ENCODE measurements at regions not wholly inside any gene's neighbourhood (a gene's known extent, or its start where the extent isn't known, plus 50 kb on each side); places are given as distances from the start of the nearest gene placed in this dataset.

DNA sequence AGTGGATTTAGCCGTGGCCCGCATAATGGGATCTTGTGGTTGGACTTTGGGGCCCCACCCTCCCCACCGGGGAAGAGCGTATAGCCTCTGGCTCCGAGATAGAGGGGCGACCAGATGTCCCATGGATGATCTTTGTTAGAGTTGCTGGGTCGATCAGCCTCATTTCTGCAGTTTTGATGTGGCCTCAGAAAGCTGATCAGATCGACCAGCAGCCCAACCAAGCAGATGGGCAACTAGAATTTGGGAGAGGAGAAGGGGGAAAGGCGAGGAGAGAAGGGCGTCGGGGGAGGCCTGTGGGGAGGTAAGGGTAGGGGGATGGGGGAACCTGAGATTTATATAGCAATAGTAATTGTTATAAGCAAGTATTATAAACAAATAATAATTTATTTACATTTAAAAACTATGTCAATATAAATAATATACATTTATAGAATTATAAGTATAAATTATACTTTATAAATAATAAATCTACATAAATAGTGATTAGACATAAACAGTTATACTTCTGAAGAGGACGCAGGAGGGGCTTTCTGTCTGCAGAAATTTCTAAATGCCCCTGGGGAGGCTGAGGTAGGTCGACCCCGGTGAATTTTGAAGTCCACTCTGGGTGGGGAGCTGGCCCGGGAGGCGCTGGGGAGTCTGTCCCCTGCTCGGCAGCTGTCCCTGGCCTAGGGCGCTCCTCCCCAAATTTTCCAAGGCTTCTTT, 136.3 kb downstream of the KCNJ12 start:
- Histone ChIP-seq H4K20me1 (ENCODE audit: insufficient read depth, low read length) (no peaks in the 10 kb centered on the region), H3K9ac (ENCODE audit: insufficient read depth, low read depth, low read length) (no peak overlapping the region), H3K4me1 (ENCODE audit: insufficient read depth, low read length) (0 out of 2 replicates have a peak, but pooled peaks cover 6% of the 10 kb centered on the region), H3K79me2 (ENCODE audit: insufficient read depth, low read length) (no peaks in the 10 kb centered on the region), H3K4me3 (replicated peaks in 1 of 3; ENCODE audit: insufficient read depth in 1 of 3, low read depth in 2 of 3, low read length in 3 of 3) (peak overlapping the region in 2 of 3 experiments; percentile 24 to 60; a peak in 4 of 6 replicates), H2AFZ (ENCODE audit: low read length) (no peak overlapping the region), H3K27me3 (ENCODE audit: control insufficient read depth in 1 of 2, insufficient read depth in 2 of 2, low read length in 2 of 2) (peaks cover 2 to 18% of the 10 kb centered on the region in 2 experiments), H3K27ac (ENCODE audit: extremely low read length, insufficient read depth, low read length) (no peak overlapping the region), H3K9me3 (ENCODE audit: low read length) (no peaks in the 10 kb centered on the region), H3K36me3 (replicated peaks in 1 of 2; ENCODE audit: control insufficient read depth in 1 of 2, insufficient read depth in 2 of 2, low read length in 2 of 2) (no peaks in the 10 kb centered on the region), H3K4me2 (ENCODE audit: low read depth, low read length) (peak overlapping the region; percentile 66)
- in situ Hi-C loops (cut with HindIII; ENCODE audit: extremely low pct_ligation_motif_present, low pct_unique_long_range_greater_than_20kb): loop anchor here (5.0 to 10.0 kb wide), 3 partner anchors 55 to 388 kb away; partner anchors contain the start of genes DHRS7B and MAP2K3
- WGBS (ENCODE audit: low lambda C conversion rate): 67% methylated on average over 12 of the region's 18 CpGs
- ChIA-PET CTCF (ENCODE audit: low intra/inter-chr PET ratio, low total read pairs) (interaction anchor here (1.1 to 2.2 kb wide), 3 partner anchors 55 to 383 kb away, joined by 3 to 11 read pairs (median 7); no protein-coding TSS in a partner anchor), POLR2A (interaction anchor here (1.2 kb wide), 1 partner anchor 56 kb away, joined by 4 read pairs; no protein-coding TSS in a partner anchor)
- FAIRE-seq (no peak), ATAC-seq (no peak), DNase-seq (ENCODE audit: low spot score) (no peak)
- no TSS peak for BruUV-seq (replicated peaks)
- intact Hi-C loops (cut with micrococcal nuclease; ENCODE audit: unreplicated experiment): loop anchor here (1.0 to 10.0 kb wide), 3 partner anchors 55 to 395 kb away; no protein-coding TSS in a partner anchor
- TF ChIP-seq CTCF (CRISPR knock-in tag; IDR thresholded peaks at IDR 0.05) (no peak), SCMH1 (CRISPR knock-in tag; IDR thresholded peaks at IDR 0.05; ENCODE audit: borderline replicate concordance) (no peak), PTBP1 (IDR thresholded peaks at IDR 0.05; ENCODE audit: low read depth, low read length, poor library complexity, severe bottlenecking) (no peak), TGIF2 (CRISPR knock-in tag; IDR thresholded peaks at IDR 0.05) (no peak), ZNF775 (CRISPR knock-in tag; IDR thresholded peaks at IDR 0.05; ENCODE audit: borderline replicate concordance) (no peak), ZMYM2 (CRISPR knock-in tag; IDR thresholded peaks at IDR 0.05) (no peak), ZSCAN9 (CRISPR knock-in tag; IDR thresholded peaks at IDR 0.05; ENCODE audit: borderline replicate concordance) (no peak), ZNF552 (CRISPR knock-in tag; IDR thresholded peaks at IDR 0.05; ENCODE audit: borderline replicate concordance) (no peak), ZNF781 (CRISPR knock-in tag; IDR thresholded peaks at IDR 0.05; ENCODE audit: borderline replicate concordance, not compliant biosample characterization) (no peak), ZNF260 (CRISPR knock-in tag; IDR thresholded peaks at IDR 0.05; ENCODE audit: borderline replicate concordance, low read depth) (no peak)
- TF ChIP-seq, protein P1, sequence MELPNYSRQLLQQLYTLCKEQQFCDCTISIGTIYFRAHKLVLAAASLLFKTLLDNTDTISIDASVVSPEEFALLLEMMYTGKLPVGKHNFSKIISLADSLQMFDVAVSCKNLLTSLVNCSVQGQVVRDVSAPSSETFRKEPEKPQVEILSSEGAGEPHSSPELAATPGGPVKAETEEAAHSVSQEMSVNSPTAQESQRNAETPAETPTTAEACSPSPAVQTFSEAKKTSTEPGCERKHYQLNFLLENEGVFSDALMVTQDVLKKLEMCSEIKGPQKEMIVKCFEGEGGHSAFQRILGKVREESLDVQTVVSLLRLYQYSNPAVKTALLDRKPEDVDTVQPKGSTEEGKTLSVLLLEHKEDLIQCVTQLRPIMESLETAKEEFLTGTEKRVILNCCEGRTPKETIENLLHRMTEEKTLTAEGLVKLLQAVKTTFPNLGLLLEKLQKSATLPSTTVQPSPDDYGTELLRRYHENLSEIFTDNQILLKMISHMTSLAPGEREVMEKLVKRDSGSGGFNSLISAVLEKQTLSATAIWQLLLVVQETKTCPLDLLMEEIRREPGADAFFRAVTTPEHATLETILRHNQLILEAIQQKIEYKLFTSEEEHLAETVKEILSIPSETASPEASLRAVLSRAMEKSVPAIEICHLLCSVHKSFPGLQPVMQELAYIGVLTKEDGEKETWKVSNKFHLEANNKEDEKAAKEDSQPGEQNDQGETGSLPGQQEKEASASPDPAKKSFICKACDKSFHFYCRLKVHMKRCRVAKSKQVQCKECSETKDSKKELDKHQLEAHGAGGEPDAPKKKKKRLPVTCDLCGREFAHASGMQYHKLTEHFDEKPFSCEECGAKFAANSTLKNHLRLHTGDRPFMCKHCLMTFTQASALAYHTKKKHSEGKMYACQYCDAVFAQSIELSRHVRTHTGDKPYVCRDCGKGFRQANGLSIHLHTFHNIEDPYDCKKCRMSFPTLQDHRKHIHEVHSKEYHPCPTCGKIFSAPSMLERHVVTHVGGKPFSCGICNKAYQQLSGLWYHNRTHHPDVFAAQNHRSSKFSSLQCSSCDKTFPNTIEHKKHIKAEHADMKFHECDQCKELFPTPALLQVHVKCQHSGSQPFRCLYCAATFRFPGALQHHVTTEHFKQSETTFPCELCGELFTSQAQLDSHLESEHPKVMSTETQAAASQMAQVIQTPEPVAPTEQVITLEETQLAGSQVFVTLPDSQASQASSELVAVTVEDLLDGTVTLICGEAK (IDR thresholded peaks at IDR 0.05): no peak
- TF ChIP-seq, protein P1 (CRISPR knock-in tag; IDR thresholded peaks at IDR 0.05): no peak
- TF ChIP-seq, protein P2, sequence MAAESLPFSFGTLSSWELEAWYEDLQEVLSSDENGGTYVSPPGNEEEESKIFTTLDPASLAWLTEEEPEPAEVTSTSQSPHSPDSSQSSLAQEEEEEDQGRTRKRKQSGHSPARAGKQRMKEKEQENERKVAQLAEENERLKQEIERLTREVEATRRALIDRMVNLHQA (CRISPR knock-in tag; IDR thresholded peaks at IDR 0.05): no peak

Measured in HepG2 (cell line).